IPS-NIHi7 (cell line): ENCODE measurements at regions not wholly inside any gene's neighbourhood (a gene's known extent, or its start where the extent isn't known, plus 50 kb on each side); places are given as distances from the start of the nearest gene placed in this dataset.

Source experiments
- DNase-seq: peaks from one replicate; pipeline ENCODE4 v3.0.0; 2012; ENCODE audit warnings: mixed read lengths; ENCODE audit errors: extremely low spot score

- no peak for DNase-seq
These were observed 68.8 kb upstream of the ARHGAP18 start for GRCh38 chr6:129778793-129779192.

- no peak for DNase-seq
These were observed 67.4 kb upstream of the ARHGAP18 start for GRCh38 chr6:129777371-129777770.

GRCh38 chr6:129776542-129777330, 66.8 kb upstream of the ARHGAP18 start:
- DNase-seq = no peak

GRCh38 chr6:129774697-129775447, 64.9 kb upstream of the ARHGAP18 start:
- peak; percentile 85 for DNase-seq

- no peak for DNase-seq
These were observed 63.3 kb upstream of the ARHGAP18 start for GRCh38 chr6:129773304-129773703.

- no peak for DNase-seq
These were observed 61.7 kb upstream of the ARHGAP18 start for GRCh38 chr6:129771678-129772077.

DNA sequence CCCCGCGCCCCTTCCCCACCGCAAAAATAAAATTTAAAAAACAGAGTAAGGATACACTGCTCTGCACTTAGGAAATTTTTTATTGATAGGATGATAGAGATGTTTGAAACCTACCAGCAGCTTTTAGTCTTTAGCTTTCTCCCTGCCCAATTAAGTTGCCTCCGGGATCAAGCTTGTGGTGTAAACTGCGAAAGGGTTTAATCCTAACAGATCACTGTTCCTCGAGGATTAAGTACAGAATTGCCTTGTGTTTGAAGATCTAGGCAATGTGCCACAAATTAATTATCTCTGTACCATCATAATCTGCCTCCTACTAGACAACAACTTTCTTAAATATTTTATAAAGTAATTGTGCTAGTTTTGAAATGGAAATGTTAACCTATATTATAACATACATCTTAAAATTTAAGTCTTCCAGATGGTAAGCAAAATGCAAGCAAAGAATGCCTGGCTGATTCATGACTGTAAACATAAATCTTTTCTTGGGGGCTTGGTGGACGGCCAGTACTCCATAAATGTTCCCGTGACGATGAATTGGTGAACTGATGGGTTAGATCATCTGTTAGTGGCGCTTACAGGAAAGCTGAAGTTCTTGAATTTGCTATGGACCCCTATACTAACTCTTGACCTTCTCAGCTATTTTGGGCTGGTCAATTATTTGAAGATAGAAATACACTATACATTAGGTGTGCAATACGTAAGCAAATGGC, 58.0 kb upstream of the ARHGAP18 start:
- DNase-seq = no peak

DNA sequence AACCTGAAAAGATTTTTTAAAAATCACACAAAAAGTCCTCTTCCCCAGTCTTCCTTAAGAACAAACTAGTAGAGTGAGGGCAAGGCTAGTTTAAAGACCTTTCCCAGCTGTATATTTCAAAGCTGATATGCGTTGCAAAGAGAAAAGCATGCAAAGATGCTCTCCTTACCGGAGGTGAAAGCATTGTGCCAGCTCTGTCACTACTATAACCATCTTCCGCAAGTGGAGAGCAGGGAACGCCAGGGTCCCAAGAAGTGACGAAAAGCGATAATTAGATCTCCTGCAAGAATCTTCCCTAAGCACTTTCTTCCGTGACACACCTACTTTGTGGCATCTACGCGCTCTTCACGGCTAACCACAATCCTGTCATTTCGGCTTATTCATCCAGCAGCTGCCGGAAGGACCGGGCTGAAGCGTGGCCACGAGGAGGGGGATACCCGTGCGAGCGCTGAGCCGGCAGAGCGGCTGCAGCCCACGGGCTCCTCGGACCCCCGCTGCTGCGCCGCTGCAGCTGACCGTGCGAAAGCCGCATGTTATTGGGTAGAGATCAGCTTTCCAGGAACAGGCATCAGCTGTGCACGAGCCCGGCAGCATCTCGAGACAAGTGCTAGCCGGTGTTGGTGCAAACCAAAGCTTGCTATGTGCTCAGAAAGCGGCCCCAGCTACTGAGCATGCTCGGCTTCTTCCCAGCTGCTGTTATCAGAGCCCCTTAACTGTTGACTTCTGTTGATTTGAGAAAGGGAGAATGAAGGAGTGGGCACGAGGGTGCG, 57.2 kb upstream of the ARHGAP18 start:
- DNase-seq = peak; percentile 64

- DNase-seq = no peak
These were observed 54.9 kb upstream of the ARHGAP18 start for GRCh38 chr6:129764761-129765407.

- DNase-seq = no peak
These were observed 50.0 kb upstream of the ARHGAP18 start for GRCh38 chr6:129759796-129760605.
